KOPT-K1 (cell line): ENCODE measurements at regions not wholly inside any gene's neighbourhood (a gene's known extent, or its start where the extent isn't known, plus 50 kb on each side); places are given as distances from the start of the nearest gene placed in this dataset.

Experiments
- H3K27ac ChIP-seq: fragments of 200-600 bp; sonication (generic); 2 replicates; pipeline ENCODE4 v1.5.1; 2016; ENCODE audit warnings: antibody characterized with exemption, mild to moderate bottlenecking, low read depth, low read length; ENCODE audit not compliant: poor library complexity, severe bottlenecking
- H3K36me3 ChIP-seq: fragments of 200-600 bp; sonication (generic); 2 replicates; pipeline ENCODE4 v1.5.1; 2017; ENCODE audit warnings: antibody characterized with exemption, mild to moderate bottlenecking, low read length, moderate library complexity; ENCODE audit not compliant: insufficient read depth
- H3K9me3 ChIP-seq: fragments of 200-600 bp; sonication (generic); 2 replicates; pipeline ENCODE4 v1.5.1; 2017; ENCODE audit warnings: antibody characterized with exemption, low read length, mild to moderate bottlenecking; ENCODE audit not compliant: insufficient read depth, poor library complexity, severe bottlenecking

- H3K36me3 ChIP-seq = no peaks in the 10 kb centered on the region
- no peaks in the 10 kb centered on the region for H3K9me3 ChIP-seq
- H3K27ac ChIP-seq = no peak overlapping the region
Observed at GRCh38 chr5:121783700-121784099, 68.0 kb upstream of the FTMT start.

DNA sequence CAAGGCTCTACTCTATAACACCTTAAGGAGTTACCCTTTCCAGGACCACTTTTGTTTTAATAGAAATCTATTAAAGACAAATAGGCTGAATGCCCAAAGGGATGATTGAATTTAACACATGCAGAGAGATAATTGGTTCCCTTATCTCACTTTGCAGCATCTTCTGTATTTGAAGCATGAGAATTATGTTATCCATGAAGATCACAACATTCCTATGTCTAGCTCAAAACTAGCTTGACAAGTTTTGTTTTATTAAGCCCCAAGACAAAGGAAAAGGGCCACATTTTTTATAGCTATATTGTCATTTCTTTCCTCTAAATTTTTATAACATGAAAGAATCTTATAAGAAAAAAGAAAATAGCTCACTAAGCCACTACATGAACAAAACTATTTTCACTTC, 57.9 kb upstream of the FTMT start:
- Histone ChIP-seq H3K9me3 (peaks cover 8% of the 10 kb centered on the region), H3K36me3 (no peaks in the 10 kb centered on the region), H3K27ac (no peak overlapping the region)

DNA sequence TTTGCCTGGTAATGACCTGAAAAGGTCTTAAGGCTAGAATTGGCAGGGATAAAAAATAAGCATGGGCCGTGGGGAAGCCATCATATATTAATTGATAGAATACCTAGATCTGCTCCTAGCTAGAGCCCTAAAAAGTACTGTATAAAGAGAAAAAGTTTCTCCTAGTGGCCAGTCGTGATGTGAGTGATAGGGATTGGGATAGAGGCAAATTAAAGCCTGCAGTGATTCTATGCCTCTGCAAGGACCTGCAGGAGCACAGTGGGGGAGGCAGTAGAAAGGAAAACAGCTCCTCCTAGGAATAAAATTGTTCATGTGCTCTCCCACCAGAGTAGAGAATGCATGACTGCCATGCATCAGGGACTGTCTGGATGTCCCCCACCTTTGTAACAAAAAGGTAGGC, 56.2 kb upstream of the FTMT start:
- Histone ChIP-seq H3K9me3 (no peaks in the 10 kb centered on the region), H3K36me3 (no peaks in the 10 kb centered on the region), H3K27ac (no peak overlapping the region)

- Histone ChIP-seq H3K36me3 (no peaks in the 10 kb centered on the region), H3K27ac (no peak overlapping the region), H3K9me3 (no peaks in the 10 kb centered on the region)
Observed at GRCh38 chr5:121797681-121798518, 53.8 kb upstream of the FTMT start.
